ENCODE measurements at regions not wholly inside any gene's neighbourhood (a gene's known extent, or its start where the extent isn't known, plus 50 kb on each side); places are given as distances from the start of the nearest gene placed in this dataset.

GRCh38 chr5:15003511-15003920, 131.9 kb upstream of the ANKH start:
- ChIA-PET POLR2A (no interaction called here), CTCF (interaction anchor here (0.6 to 5.2 kb wide), 18 partner anchors 10 to 328 kb away, joined by 3 to 31 read pairs (median 4); no protein-coding TSS in a partner anchor)

- POLR2A ChIA-PET: no interaction called here
- CTCF ChIA-PET: interaction anchor here (0.6 to 5.2 kb wide), 15 partner anchors 10 to 327 kb away, joined by 3 to 31 read pairs (median 4); no protein-coding TSS in a partner anchor
These were observed 131.2 kb upstream of the ANKH start for GRCh38 chr5:15002791-15003190.

- POLR2A ChIA-PET: interaction anchor here (1.0 kb wide), 1 partner anchor 9 kb away, joined by 3 read pairs; no protein-coding TSS in a partner anchor
- CTCF ChIA-PET: interaction anchor here (1.0 to 5.2 kb wide), 7 partner anchors 13 to 327 kb away, joined by 3 to 31 read pairs (median 4); no protein-coding TSS in a partner anchor
These were observed 130.6 kb upstream of the ANKH start for GRCh38 chr5:15002173-15002572.

- ChIA-PET CTCF (interaction anchor here (0.8 kb wide), 1 partner anchor 131 kb away, joined by 3 read pairs; no protein-coding TSS in a partner anchor), POLR2A (interaction anchor here (1.0 kb wide), 1 partner anchor 9 kb away, joined by 3 read pairs; no protein-coding TSS in a partner anchor)
These were observed 129.9 kb upstream of the ANKH start for GRCh38 chr5:15001517-15001916.

GRCh38 chr5:14998491-14998890, 126.9 kb upstream of the ANKH start:
- CTCF ChIA-PET: no interaction called here

GRCh38 chr5:14996997-14997396, 125.4 kb upstream of the ANKH start:
- POLR2A ChIA-PET: no interaction called here
- CTCF ChIA-PET: interaction anchor here (1.2 kb wide), 1 partner anchor 270 kb away, joined by 4 read pairs; no protein-coding TSS in a partner anchor

More at GRCh38 chr5:14998491-14998890, 126.9 kb upstream of the ANKH start:
- POLR2A ChIA-PET: no interaction called here

GRCh38 chr5:14995229-14995628, 123.7 kb upstream of the ANKH start:
- ChIA-PET CTCF (no interaction called here), POLR2A (no interaction called here)

GRCh38 chr5:14993459-14994133, 122.0 kb upstream of the ANKH start:
- POLR2A ChIA-PET: interaction anchor here (1.0 to 2.0 kb wide), 3 partner anchors 8 to 123 kb away, joined by 3 to 6 read pairs (median 3); no protein-coding TSS in a partner anchor

GRCh38 chr5:14992751-14993458, 121.3 kb upstream of the ANKH start:
- POLR2A ChIA-PET: interaction anchor here (0.9 to 2.0 kb wide), 4 partner anchors 9 to 326 kb away, joined by 3 to 6 read pairs (median 4); no protein-coding TSS in a partner anchor
- CTCF ChIA-PET: interaction anchor here (0.7 to 2.3 kb wide), 5 partner anchors 11 to 287 kb away, joined by 3 to 8 read pairs (median 3); no protein-coding TSS in a partner anchor

More at GRCh38 chr5:14993459-14994133, 122.0 kb upstream of the ANKH start:
- CTCF ChIA-PET: interaction anchor here (0.7 to 2.3 kb wide), 3 partner anchors 10 to 124 kb away, joined by 3 to 8 read pairs (median 7); no protein-coding TSS in a partner anchor

- ChIA-PET CTCF (interaction anchor here (0.6 kb wide), 1 partner anchor 215 kb away, joined by 4 read pairs; no protein-coding TSS in a partner anchor), POLR2A (no interaction called here)
These were observed 116.6 kb upstream of the ANKH start for GRCh38 chr5:14988223-14988622.

- CTCF ChIA-PET: interaction anchor here (1.2 kb wide), 1 partner anchor 40 kb away, joined by 4 read pairs; no protein-coding TSS in a partner anchor
- POLR2A ChIA-PET: no interaction called here
These were observed 114.8 kb upstream of the ANKH start for GRCh38 chr5:14986413-14986812.

GRCh38 chr5:14983666-14984441, 112.3 kb upstream of the ANKH start:
- CTCF ChIA-PET: interaction anchor here (0.7 to 0.9 kb wide), 3 partner anchors 19 to 28 kb away, joined by 3 read pairs; no protein-coding TSS in a partner anchor
- POLR2A ChIA-PET: no interaction called here

- CTCF ChIA-PET: no interaction called here
These were observed 109.1 kb upstream of the ANKH start for GRCh38 chr5:14980698-14981097.

GRCh38 chr5:14977058-14977685, 105.6 kb upstream of the ANKH start:
- CTCF ChIA-PET: no interaction called here
- POLR2A ChIA-PET: no interaction called here

More at GRCh38 chr5:14980698-14981097, 109.1 kb upstream of the ANKH start:
- POLR2A ChIA-PET: no interaction called here

GRCh38 chr5:14976486-14976885, 104.9 kb upstream of the ANKH start:
- ChIA-PET POLR2A (no interaction called here), CTCF (interaction anchor here (1.2 kb wide), 1 partner anchor 38 kb away, joined by 3 read pairs; no protein-coding TSS in a partner anchor)

GRCh38 chr5:14971873-14972272, 100.3 kb upstream of the ANKH start:
- ChIA-PET POLR2A (no interaction called here), CTCF (no interaction called here)

- ChIA-PET POLR2A (interaction anchor here (0.5 kb wide), 1 partner anchor 545 kb away, joined by 4 read pairs; no protein-coding TSS in a partner anchor), CTCF (interaction anchor here (2.9 kb wide), 1 partner anchor 34 kb away, joined by 7 read pairs; no protein-coding TSS in a partner anchor)
These were observed 97.2 kb upstream of the ANKH start for GRCh38 chr5:14968796-14969195.

- POLR2A ChIA-PET: no interaction called here
- CTCF ChIA-PET: no interaction called here
These were observed 95.6 kb upstream of the ANKH start for GRCh38 chr5:14967166-14967565.

GRCh38 chr5:14965815-14966214, 94.2 kb upstream of the ANKH start:
- ChIA-PET CTCF (interaction anchor here (0.6 kb wide), 1 partner anchor 37 kb away, joined by 4 read pairs; no protein-coding TSS in a partner anchor), POLR2A (no interaction called here)

All from activated CD8-positive, alpha-beta memory T cell treated with anti-CD3 and anti-CD28 coated beads for 36 hours (primary cell).